Heart left ventricle (tissue), 16 donors: ENCODE measurements at regions not wholly inside any gene's neighbourhood (a gene's known extent, or its start where the extent isn't known, plus 50 kb on each side); places are given as distances from the start of the nearest gene placed in this dataset.
A peak's percentile ranks its signal among the peaks of the same experiment; 100 is the strongest.

ENCODE experiments used
- ATAC-seq, 4 donors: fragments of 200-7000 bp; cut with Tn5 transposase; one replicate each; pipeline ENCODE4 v1.9.1; 2020 to 2022; ENCODE audit warnings: moderate library complexity in 4 of 4, mild to moderate bottlenecking in 3 of 4, moderate number of reproducible peaks in 1 of 4
- DNase-seq, 5 donors: peaks; one replicate each; pipeline ENCODE4 v3.0.0-alpha.2; 2020
- H3K27ac ChIP-seq, 12 donors: fragments of 200-600 bp; sonication (generic) in 4 of 12; one replicate each; pipeline versions ENCODE4 v1.5.0 to v1.8.0; 2016 to 2022; ENCODE audit warnings: mild to moderate bottlenecking in 2 of 12
- H3K27me3 ChIP-seq, 9 donors: fragments of 200-600 bp; sonication (generic) in 2 of 9; one replicate each; pipeline versions ENCODE4 v1.5.1 to v1.8.0; 2016 to 2022; ENCODE audit warnings: mild to moderate bottlenecking in 3 of 9
- H3K36me3 ChIP-seq, 9 donors: fragments of 200-600 bp; sonication (generic) in 2 of 9; one replicate each; pipeline versions ENCODE4 v1.5.0 to v1.8.0; 2018 to 2022; ENCODE audit warnings: mild to moderate bottlenecking in 2 of 9
- H3K4me1 ChIP-seq, 12 donors: fragments of 200-600 bp; sonication (generic) in 4 of 12; one replicate each; pipeline versions ENCODE4 v1.5.0 to v1.8.0; 2016 to 2022; ENCODE audit warnings: mild to moderate bottlenecking in 3 of 12
- H3K4me3 ChIP-seq, 12 donors: fragments of 200-600 bp; sonication (generic) in 4 of 12; one replicate each; pipeline versions ENCODE4 v1.5.0 to v1.8.0; 2017 to 2022; ENCODE audit warnings: mild to moderate bottlenecking in 9 of 12, moderate library complexity in 4 of 12
- H3K9me3 ChIP-seq, 12 donors: fragments of 200-600 bp; sonication (generic) in 4 of 12; one replicate each; pipeline versions ENCODE4 v1.5.0 to v1.8.0; 2016 to 2022; ENCODE audit warnings: mild to moderate bottlenecking in 1 of 12
- CTCF ChIP-seq, 12 donors: fragments of 200-600 bp; sonication (generic) in 4 of 12; IDR thresholded peaks; one replicate each; pipeline versions ENCODE4 v1.5.0 to v1.8.0; 2018 to 2022; ENCODE audit warnings: antibody characterized with exemption in 12 of 12, mild to moderate bottlenecking in 5 of 12
- POLR2A ChIP-seq, 2 donors: fragments of 450-650 bp; IDR thresholded peaks; one replicate each; pipeline ENCODE4 v1.6.1; 2017; ENCODE audit warnings: antibody characterized with exemption in 2 of 2, mild to moderate bottlenecking in 2 of 2, moderate library complexity in 2 of 2
- WGBS, 4 donors: extraction: QIAGEN DNeasy Blood & Tissue Kit in 2 of 4; methylation state at CpG; one replicate each; pipeline versions ENCODE4 v1.1.5 to v1.1.7; 2013 to 2018; 5-methylcytosine and 5-hydroxymethylcytosine counted together
- intact Hi-C, 10 donors: fragments of 100-400 bp; cut with DNase I; formaldehyde crosslinking; loops; one replicate each; pipeline versions ENCODE4 v1.11.1 to v1.14.2; 2022
- donor health status: ischemic (EF 13 %, LVEDD 7.1; RV severe dilation, severe dysfunction).
- donor health status: healthy with polysubstance abuse.
- donor health status: DM: no; HTN: yes; CAD: no.
- donor health status: DM: no; HTN: no; CAD: no.
- donor health status: ischemic (EF 25% LVEDD 6.9; RV normal size, moderate dysfunction).
- donor health status: ischemic (EF 25% LVEDD 5.7; RV mildly dilated, moderate dysfunction).
- donor health status: healthy.
- donor health status: DM: yes; HTN: yes; CAD: no.
- donor health status: ischemic (EF 35%, LVEDD 5.7; RV mildly dilated, moderate dysfunction).
- donor health status: nonischemic (EF 11% LVEDD 7.7; RV severe dilation, severe dysfunction).
- donor health status: DM: yes; HTN: yes; CAD: no.
- donor health status: PGD.
- donor health status: ischemic (EF 29% LVEDD 5.4; RV normal size, mild dysfunction).
- donor health status: nonischemic (EF 23%, LVEDD 6.1; RV moderate dilation, normal function).

GRCh38 chr6:44738601-44739146 lies 351.2 kb downstream of the CDC5L start:
- H3K27me3 ChIP-seq: no peaks in the 10 kb centered on the region
- DNase-seq (no peak), ATAC-seq (peak in 1 of 4 donors; percentile 19)
- 77 to 85% (median 82%) methylated on average over 8 of the region's 8 CpGs for WGBS, 4 donors
- no peak overlapping the region for H3K4me3 ChIP-seq
- peaks cover 0 to 12% (median 0%) of the 10 kb centered on the region in 12 donors for H3K4me1 ChIP-seq
- TF ChIP-seq CTCF (IDR thresholded peaks at IDR 0.05) (no peak), POLR2A (IDR thresholded peaks at IDR 0.05) (no peak)
- H3K9me3 ChIP-seq: no peaks in the 10 kb centered on the region
- intact Hi-C loops: loop anchor here in 1 of 10 donors (5.0 kb wide), 1 partner anchor 789 kb away; no protein-coding TSS in a partner anchor
- no peak overlapping the region for H3K27ac ChIP-seq
- no peaks in the 10 kb centered on the region for H3K36me3 ChIP-seq

GRCh38 chr6:44739181-44739580 lies 351.7 kb downstream of the CDC5L start:
- Histone ChIP-seq H3K36me3 (no peaks in the 10 kb centered on the region), H3K27ac (no peak overlapping the region), H3K9me3 (no peaks in the 10 kb centered on the region), H3K27me3 (no peaks in the 10 kb centered on the region), H3K4me3 (no peak overlapping the region), H3K4me1 (peaks cover 0 to 9% (median 0%) of the 10 kb centered on the region in 12 donors)
- TF ChIP-seq POLR2A (IDR thresholded peaks at IDR 0.05) (no peak), CTCF (IDR thresholded peaks at IDR 0.05) (no peak)
- DNase-seq (no peak), ATAC-seq (no peak)
- intact Hi-C loops: loop anchor here in 1 of 10 donors (5.0 kb wide), 1 partner anchor 788 kb away; no protein-coding TSS in a partner anchor
- WGBS, 4 donors: 79 to 93% (median 84%) methylated on average over 7 to 16 of the region's 16 CpGs

GRCh38 chr6:44740566-44741120 lies 353.1 kb downstream of the CDC5L start:
- Histone ChIP-seq H3K9me3 (no peaks in the 10 kb centered on the region), H3K27ac (no peak overlapping the region), H3K36me3 (no peaks in the 10 kb centered on the region), H3K4me1 (peaks cover 0 to 4% (median 0%) of the 10 kb centered on the region in 12 donors), H3K27me3 (no peaks in the 10 kb centered on the region), H3K4me3 (no peak overlapping the region)
- WGBS, 4 donors: 80 to 87% (median 85%) methylated on average over 8 of the region's 8 CpGs
- no peak for DNase-seq
- ATAC-seq: no peak
- TF ChIP-seq POLR2A (IDR thresholded peaks at IDR 0.05) (no peak), CTCF (IDR thresholded peaks at IDR 0.05) (no peak)
- intact Hi-C loops: no loop called here

- Histone ChIP-seq H3K9me3 (no peaks in the 10 kb centered on the region), H3K36me3 (no peaks in the 10 kb centered on the region), H3K27ac (no peak overlapping the region), H3K4me3 (no peak overlapping the region), H3K4me1 (peaks cover 0 to 4% (median 0%) of the 10 kb centered on the region in 12 donors), H3K27me3 (no peaks in the 10 kb centered on the region)
- DNase-seq (no peak), ATAC-seq (no peak)
- 86 to 94% (median 90%) methylated on average over 2 of the region's 2 CpGs for WGBS, 4 donors
- intact Hi-C loops: no loop called here
- TF ChIP-seq POLR2A (IDR thresholded peaks at IDR 0.05): no peak
- TF ChIP-seq CTCF (IDR thresholded peaks at IDR 0.05): no peak
Observed at GRCh38 chr6:44742201-44742600, 354.7 kb downstream of the CDC5L start.
